ENCODE measurements at regions not wholly inside any gene's neighbourhood (a gene's known extent, or its start where the extent isn't known, plus 50 kb on each side); places are given as distances from the start of the nearest gene placed in this dataset.
"Not testable (repeated sequence)": the region's sequence is repeated elsewhere in the genome, so short reads cannot be mapped to it uniquely, and the experiment has no call there.

DNA sequence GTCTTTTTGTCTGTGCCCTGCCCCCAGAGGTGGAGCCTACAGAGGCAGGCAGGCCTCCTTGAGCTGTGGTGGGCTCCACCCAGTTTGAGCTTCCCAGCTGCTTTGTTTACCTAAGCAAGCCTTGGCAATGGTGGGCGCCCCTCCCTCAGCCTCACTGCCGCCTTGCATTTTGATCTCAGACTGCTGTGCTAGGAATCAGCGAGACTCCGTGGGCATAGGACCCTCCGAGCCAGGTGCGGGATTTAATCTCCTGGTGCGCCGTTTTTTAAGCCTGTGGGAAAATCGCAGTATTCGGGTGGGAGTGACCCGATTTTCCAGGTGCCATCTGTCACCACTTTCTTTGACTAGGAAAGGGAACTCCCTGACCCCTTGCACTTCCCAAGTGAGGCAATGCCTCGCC lies 682.7 kb upstream of the ANO3 start:
- TF ChIP-seq POLR2A (IDR thresholded peaks at IDR 0.05; ENCODE audit: low read length); GATA1 (IDR thresholded peaks at IDR 0.05; ENCODE audit: low read depth, low read length): not testable (repeated sequence)

Data from erythroblast (primary cell).